ENCODE measurements at regions not wholly inside any gene's neighbourhood (a gene's known extent, or its start where the extent isn't known, plus 50 kb on each side); places are given as distances from the start of the nearest gene placed in this dataset.

DNA sequence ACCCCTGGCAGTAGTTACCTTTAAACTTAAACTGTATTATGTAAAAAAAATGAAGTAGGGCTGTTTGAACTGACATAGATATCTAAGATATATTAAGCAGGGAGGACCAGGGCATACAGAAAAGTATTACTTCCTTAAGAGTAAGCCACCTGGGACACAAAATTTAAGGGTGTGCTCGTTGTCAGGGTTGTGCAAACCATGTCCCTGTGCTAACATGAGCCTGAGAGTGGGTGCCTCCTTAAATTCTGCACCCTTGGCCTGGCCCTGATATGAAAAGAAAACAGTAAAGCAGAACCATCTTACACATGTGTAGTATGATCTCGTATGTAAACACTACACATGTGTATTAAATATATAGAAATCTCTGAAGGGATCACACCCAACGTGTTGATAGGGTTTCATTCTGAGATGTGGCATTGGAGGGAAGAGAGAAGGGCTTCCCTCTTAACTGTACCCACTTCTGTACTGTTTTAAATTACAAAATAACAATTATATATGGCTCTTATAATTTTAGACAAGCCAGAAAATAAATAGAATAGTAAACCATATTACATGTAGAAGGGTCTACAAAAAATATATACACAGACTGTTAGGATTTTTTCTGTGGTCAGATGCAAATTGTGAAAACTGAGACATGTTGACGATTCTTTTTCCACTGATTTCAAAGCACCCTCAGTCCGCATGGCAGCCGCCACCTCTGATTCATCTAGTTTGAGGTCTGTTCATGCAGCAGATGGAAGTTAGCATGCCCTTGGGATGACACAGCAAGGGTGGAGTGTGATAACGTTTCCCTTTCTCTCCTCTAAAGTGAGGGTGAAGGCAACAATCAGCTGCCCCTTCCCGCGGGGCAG is 400.8 kb upstream of the PROK2 start:
- DNase-seq = no peak

DNA sequence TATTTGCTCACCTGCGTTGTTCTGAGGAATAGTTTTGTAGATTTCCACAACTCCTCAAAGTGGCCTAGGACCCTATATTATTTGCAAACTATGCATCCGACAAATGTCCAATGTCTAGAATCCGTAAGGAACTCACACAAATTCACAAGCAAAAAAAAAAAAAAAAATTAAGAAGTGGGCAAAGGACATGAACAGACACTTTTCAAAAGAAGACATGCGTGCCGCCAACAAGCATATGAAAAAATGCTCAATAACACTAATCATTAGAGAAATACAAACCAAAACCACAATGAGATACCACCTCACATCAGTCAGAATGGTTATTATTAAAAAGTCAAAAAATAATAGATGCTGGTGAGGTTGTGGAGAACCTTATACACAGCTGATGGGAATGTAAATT is 398.5 kb upstream of the PROK2 start:
- DNase-seq = no peak

DNA sequence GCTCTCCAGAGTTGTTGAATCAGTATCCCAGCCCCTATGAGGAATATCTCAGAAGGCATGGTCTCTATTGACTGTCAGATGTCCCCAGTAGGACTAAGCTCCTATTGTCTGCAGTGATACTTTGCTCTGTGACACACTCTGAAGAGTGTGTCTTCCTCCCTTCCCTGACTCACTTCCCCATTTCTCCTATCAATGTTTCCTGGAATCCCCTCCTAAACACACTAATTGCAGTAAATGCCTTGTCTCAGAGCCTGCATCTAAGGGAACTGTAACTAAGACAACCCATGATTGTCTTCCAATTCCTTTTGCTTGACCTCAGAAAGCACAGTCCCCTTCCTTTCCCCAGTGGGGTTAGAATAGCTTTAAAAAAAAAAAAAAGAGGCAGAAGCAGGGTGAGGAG is 397.3 kb upstream of the PROK2 start:
- DNase-seq = no peak

DNA sequence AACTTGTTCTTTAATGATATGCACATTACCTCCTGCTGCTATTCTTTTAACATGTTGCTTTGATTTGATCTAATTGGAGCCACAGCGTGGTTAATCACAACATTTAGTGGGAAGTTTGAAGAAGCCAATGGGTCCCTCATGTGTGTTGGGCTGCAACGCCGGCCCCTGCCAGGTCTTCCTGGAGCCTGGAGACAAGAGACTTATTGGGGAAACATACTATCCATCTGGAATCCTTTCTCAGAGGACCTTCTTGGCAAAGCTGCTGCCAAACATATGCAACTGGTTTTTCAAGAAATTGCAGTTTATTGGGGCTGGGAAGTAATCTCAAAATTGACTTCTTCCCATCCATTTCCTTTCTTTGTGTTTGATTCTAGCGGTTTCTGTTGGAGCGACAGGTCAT is 396.3 kb upstream of the PROK2 start:
- DNase-seq = no peak

GRCh38 chr3:72180405-72180804 is 395.5 kb upstream of the PROK2 start:
- no peak for DNase-seq

DNA sequence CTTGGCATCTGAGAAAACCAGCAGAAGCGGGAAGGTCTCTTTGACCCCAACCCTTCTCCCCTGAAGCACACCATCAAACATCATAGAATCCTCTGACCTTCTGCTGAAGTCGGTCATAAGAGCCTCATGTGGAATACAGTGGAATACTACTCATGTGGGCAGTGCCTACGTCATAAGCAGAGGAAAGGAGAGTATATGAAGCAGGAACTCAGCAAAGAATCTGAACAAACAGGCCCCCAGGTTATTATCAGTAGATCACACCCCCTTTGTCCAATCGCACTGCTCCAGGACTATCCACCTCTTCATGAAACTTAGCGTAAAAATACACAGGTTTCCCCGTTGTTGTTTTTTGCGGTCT is 394.1 kb upstream of the PROK2 start:
- no peak for DNase-seq

DNA sequence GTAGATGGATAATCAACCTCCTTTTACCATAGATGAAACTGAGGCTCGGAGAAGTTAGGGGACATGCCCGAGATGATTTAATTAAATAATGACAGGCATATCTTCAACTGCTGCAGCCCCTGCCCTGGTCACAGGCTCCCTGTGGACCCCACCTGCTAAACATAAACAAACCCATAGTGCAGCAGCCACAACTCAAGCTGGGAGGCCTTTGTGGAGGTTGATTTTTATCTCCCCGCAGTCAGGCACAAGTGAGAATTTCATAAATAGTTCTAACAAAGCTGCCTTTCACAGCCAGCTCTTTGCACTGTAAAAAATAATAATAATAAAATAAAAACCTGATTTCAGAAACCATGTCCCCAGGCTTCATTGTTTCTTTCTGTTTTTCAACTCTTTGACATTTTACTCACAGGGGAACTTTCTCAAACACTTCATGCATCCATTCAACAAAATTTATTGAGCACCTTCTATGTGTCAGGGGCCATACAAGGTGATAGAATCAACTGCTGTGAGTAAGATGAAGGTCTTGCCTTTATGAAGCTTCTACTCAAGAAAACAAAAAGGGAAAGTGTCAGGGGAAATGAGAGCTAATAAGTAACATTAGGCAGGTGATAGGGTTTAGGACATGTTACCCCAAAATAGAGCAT is 393.6 kb upstream of the PROK2 start:
- DNase-seq = peak; percentile 25

DNA sequence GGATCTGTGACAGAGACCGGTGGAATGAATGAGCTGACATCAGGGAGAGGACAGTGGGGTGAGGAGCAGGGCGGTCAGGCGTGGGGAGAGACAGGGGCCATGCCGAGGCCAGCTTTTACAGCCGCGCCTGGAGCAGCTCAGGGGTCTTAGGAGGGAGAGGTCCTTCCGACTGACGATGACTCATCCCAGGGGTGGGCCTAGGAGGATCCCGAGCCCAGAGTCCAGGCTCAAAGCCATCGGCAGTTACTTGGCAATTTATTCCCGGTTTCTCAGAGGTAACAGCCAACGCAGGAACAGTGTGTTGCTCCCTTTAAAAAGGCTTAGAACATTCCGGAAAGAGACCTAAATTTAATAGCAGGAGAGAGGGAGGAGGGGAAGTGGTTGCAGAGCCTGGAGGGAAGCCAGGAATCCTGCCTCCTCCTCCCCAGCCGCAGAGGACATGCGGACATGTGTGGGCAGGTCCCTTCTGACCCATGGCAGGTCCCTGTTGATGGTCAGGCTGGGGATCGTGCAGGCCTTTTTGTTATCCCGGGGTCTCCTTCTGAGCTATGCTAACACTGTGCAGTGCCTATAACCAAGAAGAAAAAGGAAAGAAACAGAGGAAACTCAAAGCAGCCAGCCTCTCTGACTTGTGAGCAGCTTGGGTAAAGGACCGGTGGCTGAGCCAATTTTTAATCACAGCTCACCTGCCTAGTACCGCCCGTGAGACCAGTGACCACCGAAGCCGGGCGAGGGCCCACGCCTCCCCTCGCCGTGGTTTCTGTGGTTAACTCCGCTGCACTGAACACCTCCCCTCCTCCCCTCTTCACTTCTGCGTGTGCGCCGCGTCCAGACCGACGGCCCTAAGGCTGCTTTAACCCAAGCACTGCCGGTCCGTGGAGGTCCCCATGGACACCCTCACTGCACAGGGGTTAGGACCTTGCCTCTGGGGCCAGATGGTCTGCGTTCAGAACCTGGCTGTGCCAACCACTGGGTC is 392.4 kb upstream of the PROK2 start:
- DNase-seq = no peak

DNA sequence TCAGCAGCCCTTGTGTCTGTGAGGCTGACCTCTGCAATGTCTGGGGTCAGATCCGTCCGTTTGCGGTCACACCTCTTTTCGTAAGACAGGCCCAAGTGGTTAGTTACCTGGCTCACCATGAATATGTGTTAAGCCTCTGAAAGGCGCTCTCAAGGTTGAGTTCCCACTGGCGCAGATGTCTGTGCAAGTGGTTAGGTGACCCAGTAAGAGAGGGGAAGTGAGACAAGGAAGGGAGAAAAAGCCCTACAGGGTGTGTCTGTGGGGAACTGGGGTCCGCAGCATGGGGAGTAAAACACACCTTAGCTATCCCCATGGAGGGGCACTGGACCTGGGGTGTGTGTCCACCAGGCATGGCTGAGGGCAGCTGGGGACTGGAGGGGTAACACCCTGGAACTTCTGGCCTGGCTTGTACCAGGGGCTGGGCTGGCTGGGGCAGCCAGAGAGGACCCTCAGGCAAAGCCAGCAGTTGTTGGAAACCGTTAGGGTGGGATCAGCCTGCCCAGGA is 391.6 kb upstream of the PROK2 start:
- DNase-seq = no peak

- DNase-seq = no peak
Measured at GRCh38 chr3:72175296-72175858, 390.4 kb upstream of the PROK2 start.

- no peak for DNase-seq
Measured at GRCh38 chr3:72174890-72175289, 389.9 kb upstream of the PROK2 start.

DNA sequence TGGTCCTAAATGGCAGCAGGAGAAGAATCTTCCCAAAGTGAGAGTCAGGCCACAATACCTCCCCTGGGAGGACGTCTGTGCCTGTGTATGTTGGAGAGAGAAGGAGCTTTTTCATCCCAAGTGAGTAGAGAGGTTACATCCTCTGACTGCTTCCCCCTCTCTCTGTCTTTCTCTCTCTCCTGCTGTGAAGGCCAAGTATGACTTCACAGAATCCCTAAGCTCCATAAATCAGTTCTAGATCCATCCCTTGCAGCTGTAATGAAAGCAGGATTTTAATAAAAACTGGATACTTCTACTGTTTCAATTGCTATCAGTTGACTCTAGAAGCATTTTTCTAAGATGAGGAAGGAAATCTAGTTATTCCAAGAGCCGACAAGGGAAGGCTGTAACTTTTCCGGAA is 389.1 kb upstream of the PROK2 start:
- DNase-seq = no peak

- no peak for DNase-seq
Measured at GRCh38 chr3:72171946-72172345, 387.0 kb upstream of the PROK2 start.

DNA sequence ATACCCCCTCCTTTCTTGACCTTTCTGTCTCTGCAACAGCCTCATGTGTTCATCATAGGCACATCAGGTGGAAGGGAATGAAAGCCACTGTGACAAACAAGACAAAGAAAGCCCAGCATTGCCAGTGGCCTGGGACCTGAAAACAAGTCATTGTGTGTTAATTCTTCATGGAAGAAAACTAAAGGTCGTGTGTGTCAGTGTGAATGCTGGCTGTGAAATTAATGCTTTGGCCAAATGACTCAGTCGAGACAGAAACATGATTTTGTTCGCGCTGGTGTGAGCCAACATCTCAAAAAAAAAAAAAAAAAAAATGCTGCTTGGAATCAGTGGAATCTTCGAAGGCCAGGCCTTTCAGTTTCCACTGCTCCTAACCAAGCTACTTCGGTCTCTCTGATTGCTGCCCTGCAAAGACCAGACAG is 386.5 kb upstream of the PROK2 start:
- DNase-seq = no peak

DNA sequence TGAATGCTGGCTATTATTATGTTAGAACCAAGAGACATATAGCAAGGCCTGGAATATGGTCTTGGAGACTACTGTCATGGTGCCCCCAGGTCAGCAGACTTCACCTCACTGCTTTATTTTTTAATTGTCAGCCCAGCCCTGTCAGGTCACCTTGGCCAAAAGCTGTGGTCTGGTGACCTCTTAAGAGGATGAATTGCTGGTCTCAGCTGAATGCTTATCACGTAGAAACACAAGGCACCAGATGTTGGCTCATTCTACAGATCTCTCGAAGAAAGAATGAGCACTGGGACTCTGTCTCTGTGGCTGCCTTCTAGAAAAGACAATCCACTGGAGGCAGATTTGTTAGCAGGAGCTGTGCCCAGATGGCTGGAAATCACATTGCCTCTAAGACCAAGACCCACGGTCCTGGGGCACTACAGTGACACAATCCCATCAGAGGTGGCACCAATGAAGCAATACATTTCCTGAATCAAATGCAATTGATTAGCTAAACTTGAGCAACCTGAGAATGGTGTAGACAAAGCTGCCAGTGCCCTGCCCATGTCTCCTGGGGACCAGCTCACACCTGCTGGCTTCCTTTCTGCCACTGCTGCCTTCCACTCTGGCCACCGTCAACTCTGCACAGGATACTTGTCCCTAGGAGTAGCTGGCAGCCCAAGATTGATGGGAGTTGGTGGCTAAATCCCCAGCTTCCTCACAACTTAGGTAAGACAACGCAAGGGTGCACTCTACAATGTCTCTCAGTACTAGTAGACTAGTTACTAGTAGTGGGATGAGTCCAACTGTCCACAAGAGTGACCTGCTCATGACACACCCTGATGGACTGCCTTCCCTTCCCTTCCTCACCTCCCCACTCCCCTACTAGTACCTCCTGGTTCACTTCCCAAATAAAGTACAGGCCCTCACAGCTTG is 384.9 kb upstream of the PROK2 start:
- no peak for DNase-seq

DNA sequence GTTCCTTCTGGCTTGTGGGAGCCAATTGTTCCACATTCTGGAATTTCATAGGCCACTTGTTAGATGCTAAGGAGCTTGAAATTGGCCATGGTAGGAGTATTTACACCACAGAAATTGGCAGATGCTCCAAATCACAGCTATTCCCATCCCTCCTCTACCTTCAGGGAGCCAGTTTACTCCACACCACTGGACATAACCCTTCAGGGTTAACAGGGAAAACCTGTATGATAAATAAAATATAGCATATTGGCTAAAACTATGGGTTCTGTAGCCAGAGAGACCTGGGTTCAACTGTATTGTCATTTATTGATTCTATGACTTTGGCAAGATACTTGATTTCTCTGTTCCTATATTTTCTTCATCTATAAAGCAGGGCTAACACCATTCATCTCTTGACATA is 384.2 kb upstream of the PROK2 start:
- no peak for DNase-seq

DNA sequence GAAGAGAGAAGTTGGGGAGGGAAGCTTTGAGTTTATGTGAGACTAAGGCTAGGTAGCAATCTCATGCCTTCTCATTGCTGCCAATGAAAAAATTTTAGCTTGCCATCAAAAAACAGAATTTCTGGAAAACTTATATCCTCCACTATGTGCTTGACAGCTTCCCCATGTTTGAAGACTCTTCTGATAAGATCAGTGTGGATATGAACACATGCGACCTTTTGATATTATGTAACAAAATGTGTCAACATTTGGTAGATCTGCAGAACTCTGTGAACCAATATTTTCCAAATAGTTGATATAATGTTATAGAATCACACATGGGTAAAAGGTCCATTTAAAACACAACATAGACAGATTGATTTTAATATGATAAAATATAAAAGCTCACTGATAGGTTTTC is 380.9 kb upstream of the PROK2 start:
- no peak for DNase-seq

DNA sequence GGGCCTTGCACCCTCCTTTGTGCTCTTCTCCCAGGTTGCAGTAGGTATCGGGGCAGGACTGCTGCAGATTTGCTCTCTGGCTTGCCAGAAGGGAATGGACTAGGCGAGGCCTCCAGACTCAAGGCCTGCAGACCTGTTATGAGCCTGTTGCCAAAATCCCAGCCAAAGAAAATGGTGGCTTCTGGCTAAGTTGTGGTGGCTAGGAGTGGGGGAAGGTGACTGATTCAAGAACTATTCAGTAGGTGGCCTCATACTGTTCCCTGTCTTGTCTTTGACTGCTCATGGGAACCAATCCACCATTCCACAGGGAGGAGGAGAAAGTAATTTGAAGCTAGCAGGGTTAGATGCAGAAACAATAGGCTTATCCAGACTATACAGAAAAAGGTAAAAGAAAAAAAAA is 380.4 kb upstream of the PROK2 start:
- no peak for DNase-seq

DNA sequence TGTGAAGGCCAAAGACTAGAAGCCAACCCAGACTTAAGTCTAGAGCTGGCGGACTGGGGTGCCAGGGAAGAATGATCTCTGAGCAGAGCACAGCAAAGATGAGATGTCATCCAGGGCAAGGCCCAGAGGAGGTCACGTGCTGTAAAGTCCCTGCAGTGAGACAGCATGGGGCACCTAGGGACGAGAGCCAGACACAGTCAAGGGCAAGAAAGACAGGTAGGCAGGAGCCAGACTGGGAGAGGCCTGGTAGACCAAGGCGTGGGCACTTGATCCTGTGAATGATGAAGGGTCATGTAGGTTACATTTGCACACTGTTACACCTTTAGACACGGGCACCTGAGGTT is 379.7 kb upstream of the PROK2 start:
- no peak for DNase-seq

- no peak for DNase-seq
Measured at GRCh38 chr3:72163809-72164634, 379.1 kb upstream of the PROK2 start.

- DNase-seq = no peak
Measured at GRCh38 chr3:72162649-72163184, 377.8 kb upstream of the PROK2 start.

Data from NCI-H146 (cell line).